Activated naive CD8-positive, alpha-beta T cell treated with anti-CD3 and anti-CD28 coated beads for 36 hours (primary cell): ENCODE measurements at regions not wholly inside any gene's neighbourhood (a gene's known extent, or its start where the extent isn't known, plus 50 kb on each side); places are given as distances from the start of the nearest gene placed in this dataset.

Experiments used
- DNase-seq: peaks from one replicate; pipeline ENCODE4 v3.0.0; 2021
- H3K27ac Mint-ChIP-seq: one replicate; pipeline ENCODE4 v1.8.0; 2022; ENCODE audit warnings: mild to moderate bottlenecking, moderate library complexity, mixed read lengths
- H3K27me3 Mint-ChIP-seq: one replicate; pipeline ENCODE4 v1.8.0; 2022; ENCODE audit warnings: mild to moderate bottlenecking, mixed read lengths
- H3K36me3 Mint-ChIP-seq: one replicate; pipeline ENCODE4 v1.8.0; 2021; ENCODE audit warnings: mild to moderate bottlenecking, mixed read lengths
- H3K4me1 Mint-ChIP-seq: one replicate; pipeline ENCODE4 v1.8.0; 2021; ENCODE audit warnings: mixed read lengths
- H3K4me3 Mint-ChIP-seq: one replicate; pipeline ENCODE4 v1.8.0; 2022; ENCODE audit warnings: mild to moderate bottlenecking, moderate library complexity, mixed read lengths
- H3K9me3 Mint-ChIP-seq: one replicate; pipeline ENCODE4 v1.8.0; 2022; ENCODE audit warnings: mixed read lengths

- H3K9me3 Mint-ChIP-seq, result peaks cover 1% of the 10 kb centered on the region
- no peak overlapping the region for H3K27ac Mint-ChIP-seq
- no peak overlapping the region for H3K4me3 Mint-ChIP-seq
- H3K36me3 Mint-ChIP-seq, result no peaks in the 10 kb centered on the region
- H3K4me1 Mint-ChIP-seq, result no peaks in the 10 kb centered on the region
- no peak for DNase-seq
- H3K27me3 Mint-ChIP-seq, result no peaks in the 10 kb centered on the region
These were observed 2017.6 kb upstream of the IGFBP7 start for GRCh38 chr4:59127743-59128142.

DNA sequence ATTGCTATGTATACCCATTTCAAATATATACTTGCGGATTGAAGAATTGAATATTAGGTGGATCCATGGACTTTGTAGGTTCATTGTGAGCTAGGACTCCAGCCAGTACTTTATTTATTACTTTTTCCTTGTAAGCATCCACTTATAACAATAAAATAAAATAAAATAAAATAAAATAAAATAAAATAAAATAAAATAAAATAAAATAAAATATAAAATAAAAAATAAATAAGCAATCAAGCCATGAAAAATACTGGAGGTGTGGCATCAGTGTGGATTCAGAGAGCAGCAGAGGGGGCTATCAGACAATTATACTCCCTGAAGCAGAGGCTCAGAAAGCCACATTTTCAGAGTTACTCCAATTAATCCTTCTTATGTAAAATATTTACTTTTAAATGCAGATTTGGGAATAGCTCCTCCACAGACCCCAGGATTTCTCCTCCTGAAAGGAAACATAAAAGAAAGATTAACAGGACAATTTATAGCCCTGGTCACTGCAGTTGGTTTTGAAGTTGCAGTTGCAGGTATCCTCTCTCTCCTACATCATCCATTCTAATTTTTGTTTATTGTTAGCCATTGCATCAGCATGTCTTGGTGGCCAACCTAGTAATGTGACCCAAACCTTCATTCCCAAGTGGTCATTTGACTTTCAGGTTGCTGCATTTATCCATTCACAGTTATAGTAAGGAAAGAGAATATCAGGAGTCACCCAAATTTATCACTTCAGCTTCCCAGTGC lies 2025.2 kb upstream of the IGFBP7 start:
- Mint-ChIP-seq H3K27me3 (no peaks in the 10 kb centered on the region), H3K27ac (no peak overlapping the region), H3K9me3 (peaks cover 6% of the 10 kb centered on the region), H3K4me3 (no peak overlapping the region), H3K36me3 (no peaks in the 10 kb centered on the region), H3K4me1 (no peaks in the 10 kb centered on the region)
- no peak for DNase-seq

DNA sequence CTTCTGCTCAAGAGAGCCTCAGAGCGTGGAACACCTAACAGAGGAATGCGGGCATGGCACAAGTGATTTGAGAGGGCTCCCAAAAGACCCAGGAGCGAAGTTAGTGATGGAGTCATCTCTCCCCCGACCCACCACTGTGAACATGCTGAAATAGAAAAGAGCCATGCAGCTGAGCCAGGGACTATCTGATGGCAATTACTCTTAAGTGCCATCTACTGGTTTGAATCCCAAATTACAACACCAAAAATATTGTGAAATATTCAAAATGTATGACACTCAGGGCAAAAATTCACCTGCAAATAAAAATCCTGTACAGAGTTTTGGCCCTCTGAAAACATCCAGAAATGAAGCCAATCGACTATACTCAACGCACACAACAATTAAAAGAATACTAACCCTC lies 2038.9 kb upstream of the ADGRL3 start:
- no peak for DNase-seq
- Mint-ChIP-seq H3K4me1 (no peaks in the 10 kb centered on the region), H3K27me3 (no peaks in the 10 kb centered on the region), H3K36me3 (no peaks in the 10 kb centered on the region), H3K27ac (no peak overlapping the region), H3K4me3 (no peak overlapping the region), H3K9me3 (peaks cover 12% of the 10 kb centered on the region)

GRCh38 chr4:59175617-59176016 lies 2024.5 kb upstream of the ADGRL3 start:
- Mint-ChIP-seq H3K27ac (no peak overlapping the region), H3K9me3 (peaks cover 2% of the 10 kb centered on the region)
- DNase-seq, result no peak

GRCh38 chr4:59179372-59179771 lies 2020.8 kb upstream of the ADGRL3 start:
- no peak overlapping the region for H3K4me3 Mint-ChIP-seq
- no peak for DNase-seq
- no peaks in the 10 kb centered on the region for H3K36me3 Mint-ChIP-seq
- H3K9me3 Mint-ChIP-seq, result no peaks in the 10 kb centered on the region
- H3K4me1 Mint-ChIP-seq, result no peaks in the 10 kb centered on the region
- no peak overlapping the region for H3K27ac Mint-ChIP-seq
- H3K27me3 Mint-ChIP-seq, result no peaks in the 10 kb centered on the region

More at GRCh38 chr4:59175617-59176016, 2024.5 kb upstream of the ADGRL3 start:
- H3K27me3 Mint-ChIP-seq, result no peaks in the 10 kb centered on the region
- no peaks in the 10 kb centered on the region for H3K4me1 Mint-ChIP-seq
- H3K36me3 Mint-ChIP-seq, result no peaks in the 10 kb centered on the region
- H3K4me3 Mint-ChIP-seq, result no peak overlapping the region

GRCh38 chr4:59180161-59180560 lies 2020.0 kb upstream of the ADGRL3 start:
- Mint-ChIP-seq H3K27ac (no peak overlapping the region), H3K4me1 (no peaks in the 10 kb centered on the region), H3K27me3 (no peaks in the 10 kb centered on the region), H3K4me3 (no peak overlapping the region), H3K9me3 (peaks cover 1% of the 10 kb centered on the region), H3K36me3 (no peaks in the 10 kb centered on the region)
- no peak for DNase-seq

DNA sequence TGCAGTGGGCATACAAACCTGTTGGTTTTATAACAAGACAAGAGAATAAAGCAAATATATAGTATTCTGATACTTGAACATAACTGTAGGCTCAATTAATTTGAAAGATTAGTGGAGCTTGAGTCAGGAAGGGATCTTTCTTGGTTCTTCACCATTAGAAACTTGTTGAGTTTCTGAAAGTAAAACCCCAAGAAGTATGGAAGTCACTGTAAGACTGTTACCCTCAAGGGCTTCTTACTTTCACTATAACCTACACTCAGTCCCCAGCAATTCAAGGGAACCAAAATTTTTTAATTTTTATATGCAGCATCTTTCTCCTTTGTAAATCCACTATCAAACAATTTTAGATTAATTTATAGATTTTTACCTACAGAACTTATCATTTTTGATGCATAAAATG lies 2019.2 kb upstream of the ADGRL3 start:
- Mint-ChIP-seq H3K36me3 (no peaks in the 10 kb centered on the region), H3K4me3 (no peak overlapping the region), H3K9me3 (peaks cover 1% of the 10 kb centered on the region), H3K27me3 (no peaks in the 10 kb centered on the region), H3K27ac (no peak overlapping the region), H3K4me1 (no peaks in the 10 kb centered on the region)
- no peak for DNase-seq

GRCh38 chr4:59195839-59196238 lies 2004.3 kb upstream of the ADGRL3 start:
- Mint-ChIP-seq H3K27me3 (no peaks in the 10 kb centered on the region), H3K27ac (no peak overlapping the region), H3K4me1 (no peaks in the 10 kb centered on the region), H3K9me3 (peaks cover 7% of the 10 kb centered on the region), H3K4me3 (no peak overlapping the region), H3K36me3 (no peaks in the 10 kb centered on the region)
- no peak for DNase-seq

DNA sequence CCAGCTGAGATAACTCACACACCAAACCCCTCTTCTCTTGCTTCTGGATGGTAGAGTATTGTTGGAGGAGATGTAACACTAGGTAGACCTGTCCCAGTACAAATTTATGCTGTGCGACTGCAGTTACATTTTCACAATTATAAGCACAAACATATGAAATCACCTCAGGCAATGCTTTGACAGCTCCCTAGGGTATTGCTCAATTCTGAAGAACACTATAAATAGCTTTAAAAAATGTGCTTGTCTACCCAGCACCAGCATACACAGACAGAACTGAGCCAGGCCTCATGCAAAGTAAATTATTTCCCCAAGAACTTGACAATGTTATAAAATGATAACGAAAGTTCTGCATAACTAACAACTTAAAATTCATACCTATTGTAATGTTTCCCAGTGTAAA lies 1999.1 kb upstream of the ADGRL3 start:
- H3K4me3 Mint-ChIP-seq, result no peak overlapping the region
- H3K36me3 Mint-ChIP-seq, result no peaks in the 10 kb centered on the region
- DNase-seq, result no peak
- no peaks in the 10 kb centered on the region for H3K4me1 Mint-ChIP-seq
- H3K27me3 Mint-ChIP-seq, result no peaks in the 10 kb centered on the region
- H3K9me3 Mint-ChIP-seq, result peaks cover 3% of the 10 kb centered on the region
- H3K27ac Mint-ChIP-seq, result no peak overlapping the region

GRCh38 chr4:59217910-59218631 lies 1982.1 kb upstream of the ADGRL3 start:
- Mint-ChIP-seq H3K36me3 (no peaks in the 10 kb centered on the region), H3K4me3 (no peak overlapping the region), H3K9me3 (peaks cover 7% of the 10 kb centered on the region), H3K27me3 (no peaks in the 10 kb centered on the region), H3K4me1 (no peaks in the 10 kb centered on the region), H3K27ac (no peak overlapping the region)
- DNase-seq, result no peak

DNA sequence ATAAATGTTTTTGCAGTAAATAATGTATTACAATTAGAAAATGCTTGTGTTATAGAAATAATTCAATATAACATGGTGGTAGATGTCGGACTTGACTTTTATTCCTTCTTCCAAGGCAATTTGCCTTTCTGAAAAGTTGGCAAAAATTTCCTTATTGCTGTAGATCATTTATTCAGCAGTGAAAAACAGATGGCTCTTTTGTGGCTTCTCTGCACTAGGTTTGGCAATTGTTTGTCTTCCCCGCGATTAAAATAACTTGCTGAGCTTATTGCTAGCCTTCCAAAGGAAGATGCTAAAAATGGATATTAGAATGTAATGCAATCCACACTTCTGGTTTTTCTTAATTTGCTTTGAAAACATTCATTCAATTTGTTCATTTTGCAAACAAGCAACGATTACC lies 1977.9 kb upstream of the ADGRL3 start:
- no peaks in the 10 kb centered on the region for H3K4me1 Mint-ChIP-seq
- no peaks in the 10 kb centered on the region for H3K27me3 Mint-ChIP-seq
- H3K27ac Mint-ChIP-seq, result no peak overlapping the region
- H3K36me3 Mint-ChIP-seq, result no peaks in the 10 kb centered on the region
- peaks cover 8% of the 10 kb centered on the region for H3K9me3 Mint-ChIP-seq
- H3K4me3 Mint-ChIP-seq, result no peak overlapping the region
- no peak for DNase-seq

DNA sequence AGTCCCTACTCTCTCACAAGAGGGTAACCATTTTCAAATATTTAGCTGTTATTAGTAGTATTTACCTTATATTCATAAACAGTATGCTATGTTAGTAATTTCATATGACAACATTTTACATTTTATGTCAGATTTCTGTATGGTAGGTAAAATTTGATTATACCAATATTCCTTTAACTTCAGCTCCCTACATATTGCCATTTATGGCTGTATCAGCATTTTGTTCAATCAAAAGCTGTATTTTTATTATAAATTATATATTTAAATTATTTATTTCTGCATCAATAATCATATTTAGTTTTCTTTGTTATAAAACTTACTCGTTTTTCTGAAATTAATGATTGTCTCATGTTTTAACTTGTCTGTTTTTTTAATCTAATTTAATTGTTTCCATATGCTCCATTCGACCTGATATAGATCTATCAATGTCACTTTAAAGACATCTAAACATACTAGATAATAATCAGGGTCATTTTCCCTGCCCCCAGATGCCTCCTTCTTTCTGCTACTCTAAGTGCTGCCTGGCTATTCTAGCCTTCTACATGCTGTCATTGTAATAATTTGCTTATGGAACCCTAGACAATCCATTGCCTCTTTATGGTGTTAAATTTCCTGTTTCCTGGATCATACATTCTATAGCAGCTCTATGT lies 1976.7 kb upstream of the ADGRL3 start:
- DNase-seq, result no peak
- H3K27me3 Mint-ChIP-seq, result no peaks in the 10 kb centered on the region
- no peak overlapping the region for H3K4me3 Mint-ChIP-seq
- H3K36me3 Mint-ChIP-seq, result no peaks in the 10 kb centered on the region
- H3K9me3 Mint-ChIP-seq, result peaks cover 11% of the 10 kb centered on the region
- H3K4me1 Mint-ChIP-seq, result no peaks in the 10 kb centered on the region
- no peak overlapping the region for H3K27ac Mint-ChIP-seq

DNA sequence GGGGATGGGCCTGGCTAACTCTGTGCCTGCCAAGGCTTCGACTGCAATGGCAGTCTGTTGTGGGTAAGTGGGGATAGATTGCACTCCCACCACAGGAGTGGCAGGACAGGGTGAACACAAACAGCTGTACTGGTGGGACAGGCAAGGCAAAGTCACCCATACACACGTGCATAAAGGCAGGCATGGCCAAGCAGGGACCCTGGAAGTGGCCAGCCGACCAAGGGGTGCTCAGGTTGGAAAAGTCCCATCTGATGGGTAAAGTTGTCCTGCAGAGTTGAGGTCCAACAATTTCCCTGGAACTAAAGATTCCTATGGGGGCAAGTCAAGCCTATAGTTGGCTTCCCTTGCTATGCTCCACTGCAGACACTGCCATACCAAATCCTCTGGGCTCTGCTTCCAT lies 1961.9 kb upstream of the ADGRL3 start:
- no peak overlapping the region for H3K4me3 Mint-ChIP-seq
- H3K4me1 Mint-ChIP-seq, result no peaks in the 10 kb centered on the region
- DNase-seq, result no peak
- no peaks in the 10 kb centered on the region for H3K27me3 Mint-ChIP-seq
- H3K9me3 Mint-ChIP-seq, result peaks cover 24% of the 10 kb centered on the region
- H3K27ac Mint-ChIP-seq, result no peak overlapping the region
- no peaks in the 10 kb centered on the region for H3K36me3 Mint-ChIP-seq

DNA sequence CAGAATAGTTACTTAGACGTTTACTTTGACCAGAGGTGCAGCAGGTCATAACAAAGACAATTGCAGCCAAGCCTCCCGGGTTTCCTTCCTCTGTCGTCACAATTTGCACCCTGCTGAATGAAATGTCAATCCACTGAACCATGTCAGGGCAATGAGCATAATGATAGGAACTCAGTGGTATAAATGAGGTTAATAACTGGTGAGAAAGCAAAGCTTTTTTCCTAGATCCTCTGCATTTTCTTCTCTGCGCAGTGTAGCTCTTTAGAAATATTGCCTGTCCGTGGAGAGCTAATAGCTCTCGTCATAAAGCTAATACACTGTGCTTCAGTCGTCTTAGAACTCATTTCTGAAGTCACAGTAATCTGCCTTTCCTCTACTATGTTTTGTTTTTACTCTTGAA lies 1960.1 kb upstream of the ADGRL3 start:
- DNase-seq, result no peak
- no peaks in the 10 kb centered on the region for H3K36me3 Mint-ChIP-seq
- H3K4me1 Mint-ChIP-seq, result no peaks in the 10 kb centered on the region
- no peaks in the 10 kb centered on the region for H3K27me3 Mint-ChIP-seq
- no peak overlapping the region for H3K4me3 Mint-ChIP-seq
- no peak overlapping the region for H3K27ac Mint-ChIP-seq
- peaks cover 22% of the 10 kb centered on the region for H3K9me3 Mint-ChIP-seq

- no peak for DNase-seq
- Mint-ChIP-seq H3K27ac (no peak overlapping the region), H3K4me1 (no peaks in the 10 kb centered on the region), H3K36me3 (no peaks in the 10 kb centered on the region), H3K4me3 (no peak overlapping the region), H3K27me3 (no peaks in the 10 kb centered on the region), H3K9me3 (peaks cover 19% of the 10 kb centered on the region)
These were observed 1957.1 kb upstream of the ADGRL3 start for GRCh38 chr4:59243038-59243437.
